ENCODE measurements at regions not wholly inside any gene's neighbourhood (a gene's known extent, or its start where the extent isn't known, plus 50 kb on each side); places are given as distances from the start of the nearest gene placed in this dataset.

- TF ChIP-seq EZH2 (IDR thresholded peaks at IDR 0.05; ENCODE audit: borderline replicate concordance, low read length) = no peak
- TF ChIP-seq, protein P1, sequence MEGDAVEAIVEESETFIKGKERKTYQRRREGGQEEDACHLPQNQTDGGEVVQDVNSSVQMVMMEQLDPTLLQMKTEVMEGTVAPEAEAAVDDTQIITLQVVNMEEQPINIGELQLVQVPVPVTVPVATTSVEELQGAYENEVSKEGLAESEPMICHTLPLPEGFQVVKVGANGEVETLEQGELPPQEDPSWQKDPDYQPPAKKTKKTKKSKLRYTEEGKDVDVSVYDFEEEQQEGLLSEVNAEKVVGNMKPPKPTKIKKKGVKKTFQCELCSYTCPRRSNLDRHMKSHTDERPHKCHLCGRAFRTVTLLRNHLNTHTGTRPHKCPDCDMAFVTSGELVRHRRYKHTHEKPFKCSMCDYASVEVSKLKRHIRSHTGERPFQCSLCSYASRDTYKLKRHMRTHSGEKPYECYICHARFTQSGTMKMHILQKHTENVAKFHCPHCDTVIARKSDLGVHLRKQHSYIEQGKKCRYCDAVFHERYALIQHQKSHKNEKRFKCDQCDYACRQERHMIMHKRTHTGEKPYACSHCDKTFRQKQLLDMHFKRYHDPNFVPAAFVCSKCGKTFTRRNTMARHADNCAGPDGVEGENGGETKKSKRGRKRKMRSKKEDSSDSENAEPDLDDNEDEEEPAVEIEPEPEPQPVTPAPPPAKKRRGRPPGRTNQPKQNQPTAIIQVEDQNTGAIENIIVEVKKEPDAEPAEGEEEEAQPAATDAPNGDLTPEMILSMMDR (conservative IDR thresholded peaks at IDR 0.05 in 1 of 2, IDR thresholded peaks at IDR 0.05 in 1 of 2; ENCODE audit: extremely low read depth in 1 of 2, insufficient read depth in 1 of 2, low read depth in 1 of 2, low read length in 2 of 2) = no peak
These were observed 130.9 kb upstream of the MKLN1 start for GRCh38 chr7:131196803-131197202.

Measured in mammary epithelial cell (primary cell).